ENCODE measurements at regions not wholly inside any gene's neighbourhood (a gene's known extent, or its start where the extent isn't known, plus 50 kb on each side); places are given as distances from the start of the nearest gene placed in this dataset.

DNA sequence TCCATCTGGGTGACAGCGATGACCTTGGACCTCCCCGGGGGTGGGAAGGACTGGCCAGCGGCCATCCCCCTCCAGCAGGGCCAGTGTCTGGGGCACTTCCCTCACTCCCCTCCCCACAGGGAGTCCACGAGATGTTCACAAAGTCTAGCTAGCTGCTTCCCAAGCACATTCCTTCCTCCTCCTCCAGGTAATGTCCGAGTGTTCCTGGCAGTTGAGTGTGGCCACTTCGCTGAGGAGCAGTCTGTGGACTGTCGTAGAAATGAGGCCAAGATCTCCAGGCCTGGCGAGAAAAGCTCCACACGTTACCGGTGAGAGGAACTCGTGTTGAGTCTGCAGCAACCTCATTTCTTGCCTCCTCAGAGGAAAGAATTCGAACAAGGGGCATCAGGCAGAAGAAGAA is 425.5 kb downstream of the BRD1 start:
- Histone ChIP-seq H4K20me1 (ENCODE audit: insufficient read depth, low read length, poor library complexity, severe bottlenecking) (no peaks in the 10 kb centered on the region), H3K4me2 (ENCODE audit: low read depth, low read length, poor library complexity, severe bottlenecking) (no peak overlapping the region), H3K4me3 (ENCODE audit: low read length, poor library complexity, severe bottlenecking) (no peak overlapping the region), H2AFZ (ENCODE audit: low read length) (no peak overlapping the region), H3K4me1 (ENCODE audit: insufficient read depth, low read length, poor library complexity, severe bottlenecking) (no peaks in the 10 kb centered on the region), H3K9ac (ENCODE audit: low read depth, low read length, poor library complexity, severe bottlenecking) (no peak overlapping the region), H3K9me2 (replicated peaks; ENCODE audit: low read depth, low read length) (no peaks in the 10 kb centered on the region), H3K9me3 (ENCODE audit: insufficient read depth, low read depth, low read length) (no peaks in the 10 kb centered on the region), H3F3A (ENCODE audit: low read depth) (no peaks in the 10 kb centered on the region), H3K36me3 (ENCODE audit: insufficient read depth, low read length) (no peaks in the 10 kb centered on the region), H3K79me2 (ENCODE audit: insufficient read depth, low read length) (no peaks in the 10 kb centered on the region), H3K27me3 (ENCODE audit: insufficient read depth, low read length, poor library complexity, severe bottlenecking) (no peaks in the 10 kb centered on the region)
- TF ChIP-seq EZH2phosphoT487 (IDR thresholded peaks at IDR 0.05; ENCODE audit: borderline replicate concordance) = no peak
- TF ChIP-seq, protein P1, sequence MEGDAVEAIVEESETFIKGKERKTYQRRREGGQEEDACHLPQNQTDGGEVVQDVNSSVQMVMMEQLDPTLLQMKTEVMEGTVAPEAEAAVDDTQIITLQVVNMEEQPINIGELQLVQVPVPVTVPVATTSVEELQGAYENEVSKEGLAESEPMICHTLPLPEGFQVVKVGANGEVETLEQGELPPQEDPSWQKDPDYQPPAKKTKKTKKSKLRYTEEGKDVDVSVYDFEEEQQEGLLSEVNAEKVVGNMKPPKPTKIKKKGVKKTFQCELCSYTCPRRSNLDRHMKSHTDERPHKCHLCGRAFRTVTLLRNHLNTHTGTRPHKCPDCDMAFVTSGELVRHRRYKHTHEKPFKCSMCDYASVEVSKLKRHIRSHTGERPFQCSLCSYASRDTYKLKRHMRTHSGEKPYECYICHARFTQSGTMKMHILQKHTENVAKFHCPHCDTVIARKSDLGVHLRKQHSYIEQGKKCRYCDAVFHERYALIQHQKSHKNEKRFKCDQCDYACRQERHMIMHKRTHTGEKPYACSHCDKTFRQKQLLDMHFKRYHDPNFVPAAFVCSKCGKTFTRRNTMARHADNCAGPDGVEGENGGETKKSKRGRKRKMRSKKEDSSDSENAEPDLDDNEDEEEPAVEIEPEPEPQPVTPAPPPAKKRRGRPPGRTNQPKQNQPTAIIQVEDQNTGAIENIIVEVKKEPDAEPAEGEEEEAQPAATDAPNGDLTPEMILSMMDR (conservative IDR thresholded peaks at IDR 0.05; ENCODE audit: low read length) = no peak

DNA sequence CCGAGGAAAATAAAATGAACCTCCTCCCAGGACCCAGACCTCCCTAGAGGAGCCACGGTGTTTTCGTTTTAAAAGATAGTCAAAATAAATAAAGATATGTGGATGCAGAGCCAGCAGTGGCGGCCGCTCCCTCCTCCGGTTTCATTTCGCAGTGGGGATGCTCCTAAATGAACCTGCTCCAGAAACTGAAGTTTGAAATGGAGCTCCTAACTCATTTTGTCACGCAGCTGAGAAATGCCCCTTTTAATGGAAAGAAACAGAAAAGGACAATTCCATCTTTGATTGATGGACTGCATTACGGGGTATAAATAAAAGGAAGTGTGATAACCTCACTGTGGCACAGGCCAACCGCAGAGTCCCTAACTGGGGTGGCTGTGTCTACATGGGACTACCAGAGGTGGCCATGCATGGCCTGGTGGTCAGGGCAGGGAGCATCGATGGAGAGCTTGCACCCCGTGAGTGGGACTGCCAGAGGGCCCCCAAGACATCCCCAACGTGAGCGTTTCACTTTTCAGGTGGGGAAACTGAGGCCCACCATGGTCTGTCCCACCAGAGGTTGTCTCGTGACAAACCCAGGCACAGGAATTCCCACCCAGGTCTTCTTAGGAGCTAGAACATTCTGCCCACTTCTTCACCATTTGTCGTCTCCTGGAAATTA is 426.6 kb downstream of the BRD1 start:
- no peaks in the 10 kb centered on the region for H3K36me3 ChIP-seq (ENCODE audit: insufficient read depth, low read length)
- no peak overlapping the region for H3K4me2 ChIP-seq (ENCODE audit: low read depth, low read length, poor library complexity, severe bottlenecking)
- no peak overlapping the region for H2AFZ ChIP-seq (ENCODE audit: low read length)
- no peaks in the 10 kb centered on the region for H3K9me3 ChIP-seq (ENCODE audit: insufficient read depth, low read depth, low read length)
- no peaks in the 10 kb centered on the region for H3K79me2 ChIP-seq (ENCODE audit: insufficient read depth, low read length)
- no peaks in the 10 kb centered on the region for H3K4me1 ChIP-seq (ENCODE audit: insufficient read depth, low read length, poor library complexity, severe bottlenecking)
- no peaks in the 10 kb centered on the region for H4K20me1 ChIP-seq (ENCODE audit: insufficient read depth, low read length, poor library complexity, severe bottlenecking)
- TF ChIP-seq, protein P1 (conservative IDR thresholded peaks at IDR 0.05; ENCODE audit: low read length) = no peak
- no peak for TF ChIP-seq EZH2phosphoT487 (IDR thresholded peaks at IDR 0.05; ENCODE audit: borderline replicate concordance)
- H3K27me3 ChIP-seq (ENCODE audit: insufficient read depth, low read length, poor library complexity, severe bottlenecking) = no peaks in the 10 kb centered on the region
- no peaks in the 10 kb centered on the region for H3F3A ChIP-seq (ENCODE audit: low read depth)
- H3K4me3 ChIP-seq (ENCODE audit: low read length, poor library complexity, severe bottlenecking) = no peak overlapping the region
- H3K9me2 ChIP-seq (replicated peaks; ENCODE audit: low read depth, low read length) = no peaks in the 10 kb centered on the region
- no peak overlapping the region for H3K9ac ChIP-seq (ENCODE audit: low read depth, low read length, poor library complexity, severe bottlenecking)

DNA sequence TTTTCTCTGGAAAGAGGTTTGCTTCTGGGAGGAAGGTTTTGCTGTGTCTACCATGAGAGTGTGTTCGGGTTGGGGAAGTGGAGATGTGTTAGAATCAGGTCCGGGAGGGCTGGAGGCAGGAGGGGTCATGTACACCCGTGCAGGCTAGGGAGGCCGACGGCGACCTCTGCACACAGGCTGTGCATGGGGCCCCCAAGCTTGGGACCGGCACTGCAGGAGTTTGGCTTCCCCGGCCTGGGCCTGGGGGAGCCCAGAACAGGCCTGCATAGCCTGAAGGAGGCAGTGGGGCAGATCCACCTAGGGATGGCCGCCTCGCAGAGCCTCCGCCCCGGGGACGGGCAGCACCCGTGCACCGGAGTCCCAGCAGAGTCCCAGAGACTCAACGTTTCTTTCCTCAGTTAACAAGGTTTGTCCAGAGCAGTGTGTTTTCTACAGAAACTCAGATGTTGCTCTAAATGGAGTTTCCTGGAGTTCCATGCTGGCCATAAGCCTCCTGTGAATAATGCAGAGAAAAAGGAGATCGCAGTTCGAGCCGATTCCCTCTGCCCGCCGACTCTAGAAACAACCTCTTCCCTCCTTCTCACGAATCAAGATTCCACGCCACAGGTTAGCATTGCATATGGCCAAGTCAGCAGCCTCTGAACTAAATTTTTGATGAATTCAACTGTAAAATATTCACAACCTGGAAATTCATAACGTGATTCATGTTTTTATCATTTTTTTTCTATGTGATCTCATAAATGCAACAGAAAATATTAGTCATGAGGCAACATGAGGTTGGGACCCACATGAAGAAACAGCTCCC is 427.3 kb downstream of the BRD1 start:
- H3K79me2 ChIP-seq (ENCODE audit: insufficient read depth, low read length) = no peaks in the 10 kb centered on the region
- no peaks in the 10 kb centered on the region for H3K9me2 ChIP-seq (replicated peaks; ENCODE audit: low read depth, low read length)
- H2AFZ ChIP-seq (ENCODE audit: low read length) = no peak overlapping the region
- H3K36me3 ChIP-seq (ENCODE audit: insufficient read depth, low read length) = no peaks in the 10 kb centered on the region
- H3K27me3 ChIP-seq (ENCODE audit: insufficient read depth, low read length, poor library complexity, severe bottlenecking) = no peaks in the 10 kb centered on the region
- TF ChIP-seq, protein P1 (conservative IDR thresholded peaks at IDR 0.05; ENCODE audit: low read length) = no peak
- TF ChIP-seq EZH2phosphoT487 (IDR thresholded peaks at IDR 0.05; ENCODE audit: borderline replicate concordance) = no peak
- no peaks in the 10 kb centered on the region for H3K4me1 ChIP-seq (ENCODE audit: insufficient read depth, low read length, poor library complexity, severe bottlenecking)
- H3K4me3 ChIP-seq (ENCODE audit: low read length, poor library complexity, severe bottlenecking) = no peak overlapping the region
- no peaks in the 10 kb centered on the region for H4K20me1 ChIP-seq (ENCODE audit: insufficient read depth, low read length, poor library complexity, severe bottlenecking)
- H3K9ac ChIP-seq (ENCODE audit: low read depth, low read length, poor library complexity, severe bottlenecking) = no peak overlapping the region
- H3K4me2 ChIP-seq (ENCODE audit: low read depth, low read length, poor library complexity, severe bottlenecking) = no peak overlapping the region
- no peaks in the 10 kb centered on the region for H3K9me3 ChIP-seq (ENCODE audit: insufficient read depth, low read depth, low read length)
- H3F3A ChIP-seq (ENCODE audit: low read depth) = no peaks in the 10 kb centered on the region
